ENCODE measurements at regions not wholly inside any gene's neighbourhood (a gene's known extent, or its start where the extent isn't known, plus 50 kb on each side); places are given as distances from the start of the nearest gene placed in this dataset.

- Histone ChIP-seq H2AFZ (ENCODE audit: low read length) (no peak overlapping the region), H3K27ac (ENCODE audit: extremely low read length, insufficient read depth, low read length) (no peak overlapping the region), H3K9ac (ENCODE audit: insufficient read depth, low read depth, low read length) (no peak overlapping the region), H3K9me3 (ENCODE audit: low read length) (no peaks in the 10 kb centered on the region), H3K36me3 (replicated peaks in 1 of 2; ENCODE audit: control insufficient read depth in 1 of 2, insufficient read depth in 2 of 2, low read length in 2 of 2) (no peaks in the 10 kb centered on the region), H3K4me2 (ENCODE audit: low read depth, low read length) (no peak overlapping the region), H3K4me3 (replicated peaks in 1 of 3; ENCODE audit: insufficient read depth in 1 of 3, low read depth in 2 of 3, low read length in 3 of 3) (no peak overlapping the region), H3K4me1 (ENCODE audit: insufficient read depth, low read length) (no peaks in the 10 kb centered on the region; the same call in 1 of the 2 replicates), H3K79me2 (ENCODE audit: insufficient read depth, low read length) (no peaks in the 10 kb centered on the region), H3K27me3 (ENCODE audit: control insufficient read depth in 1 of 2, insufficient read depth in 2 of 2, low read length in 2 of 2) (no peaks in the 10 kb centered on the region), H4K20me1 (ENCODE audit: insufficient read depth, low read length) (no peaks in the 10 kb centered on the region)
- intact Hi-C loops (cut with micrococcal nuclease; ENCODE audit: unreplicated experiment) (no loop called here), in situ Hi-C loops (cut with HindIII; ENCODE audit: extremely low pct_ligation_motif_present, low pct_unique_long_range_greater_than_20kb) (no loop called here)
- TF ChIP-seq CEBPB (IDR thresholded peaks at IDR 0.05; ENCODE audit: borderline replicate concordance, low read depth, low read length) (peak; percentile 73), TCF7 (IDR thresholded peaks at IDR 0.05; ENCODE audit: low read depth) (no peak), ZMAT3 (CRISPR knock-in tag; conservative IDR thresholded peaks at IDR 0.05) (no peak), ZNF432 (CRISPR knock-in tag; IDR thresholded peaks at IDR 0.05; ENCODE audit: borderline replicate concordance) (no peak)
- no TSS peak for BruUV-seq (replicated peaks)
- POLR2A ChIA-PET = no interaction called here
- no peak for ATAC-seq
- 93% methylated on average over 3 of the region's 3 CpGs for WGBS (ENCODE audit: low lambda C conversion rate)
- no peak for FAIRE-seq
- no peak for DNase-seq (ENCODE audit: low spot score)
- CTCF ChIA-PET (ENCODE audit: low intra/inter-chr PET ratio, low total read pairs) = no interaction called here
These were observed 155.6 kb downstream of the BTC start for GRCh38 chr4:74638689-74639088.

GRCh38 chr4:74640111-74640903, 154.0 kb downstream of the BTC start:
- Histone ChIP-seq H3K9me3 (ENCODE audit: low read length) (no peaks in the 10 kb centered on the region), H3K79me2 (ENCODE audit: insufficient read depth, low read length) (no peaks in the 10 kb centered on the region), H3K4me2 (ENCODE audit: low read depth, low read length) (no peak overlapping the region), H2AFZ (ENCODE audit: low read length) (no peak overlapping the region), H3K9ac (ENCODE audit: insufficient read depth, low read depth, low read length) (no peak overlapping the region), H3K27ac (ENCODE audit: extremely low read length, insufficient read depth, low read length) (no peak overlapping the region), H3K36me3 (replicated peaks in 1 of 2; ENCODE audit: control insufficient read depth in 1 of 2, insufficient read depth in 2 of 2, low read length in 2 of 2) (no peaks in the 10 kb centered on the region), H3K4me3 (replicated peaks in 1 of 3; ENCODE audit: insufficient read depth in 1 of 3, low read depth in 2 of 3, low read length in 3 of 3) (no peak overlapping the region), H3K4me1 (ENCODE audit: insufficient read depth, low read length) (no peaks in the 10 kb centered on the region; the same call in 1 of the 2 replicates), H3K27me3 (ENCODE audit: control insufficient read depth in 1 of 2, insufficient read depth in 2 of 2, low read length in 2 of 2) (no peaks in the 10 kb centered on the region), H4K20me1 (ENCODE audit: insufficient read depth, low read length) (no peaks in the 10 kb centered on the region)
- FAIRE-seq = no peak
- ChIA-PET CTCF (ENCODE audit: low intra/inter-chr PET ratio, low total read pairs) (no interaction called here), POLR2A (interaction anchor here (1.8 kb wide), 1 partner anchor 14 kb away, joined by 7 read pairs; no protein-coding TSS in a partner anchor)
- no TSS peak for BruUV-seq (replicated peaks)
- DNase-seq (ENCODE audit: low spot score) = no peak
- in situ Hi-C loops (cut with HindIII; ENCODE audit: extremely low pct_ligation_motif_present, low pct_unique_long_range_greater_than_20kb) (no loop called here), intact Hi-C loops (cut with micrococcal nuclease; ENCODE audit: unreplicated experiment) (no loop called here)
- TF ChIP-seq THRA (CRISPR knock-in tag; IDR thresholded peaks at IDR 0.05; ENCODE audit: borderline replicate concordance) = no peak
- TF ChIP-seq SALL2 (CRISPR knock-in tag; IDR thresholded peaks at IDR 0.05) = no peak
- no peak for TF ChIP-seq ZFP41 (CRISPR knock-in tag; IDR thresholded peaks at IDR 0.05; ENCODE audit: borderline replicate concordance)
- no peak for TF ChIP-seq YY1 (IDR thresholded peaks at IDR 0.05; ENCODE audit: insufficient read depth, insufficient replicate concordance, low read depth, low read length)
- no peak for TF ChIP-seq ATF1 (CRISPR knock-in tag; IDR thresholded peaks at IDR 0.05)
- TF ChIP-seq ZBED4 (CRISPR knock-in tag; IDR thresholded peaks at IDR 0.05; ENCODE audit: borderline replicate concordance) = no peak
- WGBS (ENCODE audit: low lambda C conversion rate) = 96% methylated on average over 4 of the region's 4 CpGs
- ATAC-seq = no peak
